Nucleus accumbens (tissue), 56 donors: ENCODE measurements at regions not wholly inside any gene's neighbourhood (a gene's known extent, or its start where the extent isn't known, plus 50 kb on each side); places are given as distances from the start of the nearest gene placed in this dataset.

Experiments
- DNase-seq, 56 donors: peaks; one replicate each; lab custom pipeline; 2025; lab: John Stamatoyannopoulos, UW

DNA sequence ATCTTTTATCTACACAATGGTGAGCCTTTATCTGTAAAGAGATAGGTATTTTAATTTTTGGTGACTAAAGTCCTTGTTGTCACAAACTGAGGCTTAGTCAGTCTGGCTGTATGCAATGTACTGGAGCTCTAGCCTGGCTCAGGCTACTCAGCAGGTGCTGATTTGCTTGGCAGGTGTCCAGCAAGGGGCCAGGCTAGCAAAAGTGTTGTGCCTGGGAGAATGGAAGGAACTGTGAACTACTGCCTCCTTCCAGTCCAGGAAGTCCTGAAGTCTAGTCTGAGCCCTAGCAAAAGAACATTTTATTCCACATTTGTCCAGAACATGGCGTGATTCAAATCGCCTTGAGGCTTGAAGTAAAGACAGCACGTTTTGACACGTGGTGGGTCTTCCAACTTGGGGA is 260.5 kb downstream of the CCDC85A start:
- peak in 1 of 56 donors; percentile 2 for DNase-seq

DNA sequence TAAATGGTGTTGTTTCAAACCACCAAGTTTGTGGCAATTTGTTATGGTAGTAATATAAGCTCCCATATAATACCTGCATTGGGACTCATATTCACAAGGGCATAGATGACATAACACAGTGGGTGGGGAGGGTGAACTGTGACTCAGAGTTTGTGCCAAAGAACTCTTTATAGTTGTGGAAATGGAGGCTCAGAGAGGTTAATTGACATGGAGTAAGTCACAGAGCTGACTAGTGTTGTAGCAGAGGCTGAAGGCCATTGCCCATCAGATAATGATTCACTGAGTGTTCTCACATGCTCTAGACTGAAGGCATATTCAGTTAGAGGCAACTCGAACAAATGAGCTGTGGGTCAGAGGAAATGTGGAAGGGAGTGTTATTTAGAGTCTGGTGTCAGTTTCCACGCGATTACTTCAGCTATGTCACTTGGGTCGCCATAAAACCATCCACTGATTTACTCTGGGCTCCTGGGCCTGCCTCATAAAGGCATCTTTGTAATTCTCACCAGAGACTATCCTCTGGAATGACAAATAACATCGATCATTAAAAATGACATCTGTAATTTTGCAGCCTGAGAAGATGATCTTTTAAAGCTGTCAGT is 264.7 kb downstream of the CCDC85A start:
- DNase-seq = no peak

DNA sequence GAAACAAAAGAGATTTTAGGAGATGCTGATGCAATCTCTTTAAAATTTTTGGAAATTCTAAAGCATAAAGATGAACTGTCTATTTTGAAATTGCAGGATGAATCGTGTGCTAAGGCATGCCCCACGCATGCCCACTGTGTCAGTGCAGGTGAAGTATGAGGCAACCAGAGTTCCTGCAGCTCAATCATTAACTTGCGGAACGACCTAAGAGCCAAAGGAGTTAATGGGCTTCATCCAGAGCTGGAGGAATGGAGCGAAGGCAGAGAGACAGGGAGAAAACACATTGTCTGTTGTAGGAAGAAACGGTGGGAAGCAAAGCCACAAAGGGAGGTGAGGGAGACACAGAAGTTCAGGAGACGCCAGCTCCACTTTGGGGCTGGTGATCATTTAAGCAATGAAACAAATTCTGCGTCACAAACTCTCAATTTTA is 265.2 kb downstream of the CCDC85A start:
- DNase-seq = peak in 14 of 56 donors; percentile 2 to 50 (median 20)

DNA sequence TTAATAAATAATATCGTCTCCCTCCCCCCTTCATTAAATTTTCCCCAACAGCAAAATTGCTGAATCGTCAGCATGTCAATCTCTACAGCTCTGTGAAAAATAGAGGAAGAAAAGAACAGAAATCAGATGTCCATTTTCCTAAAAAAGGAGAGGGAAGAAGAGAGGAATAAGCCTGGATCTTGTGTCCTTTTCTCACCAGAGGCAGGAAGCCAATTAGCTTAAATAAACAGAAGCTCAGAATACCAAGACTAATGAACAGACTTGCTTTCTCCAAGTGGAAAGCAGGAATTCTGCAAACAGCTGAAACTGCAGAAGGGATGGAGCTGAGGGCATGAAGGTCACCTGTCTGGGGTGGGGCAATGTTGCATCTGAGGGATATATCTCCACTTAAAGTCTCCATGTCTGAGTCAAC is 265.7 kb downstream of the CCDC85A start:
- DNase-seq = no peak

DNA sequence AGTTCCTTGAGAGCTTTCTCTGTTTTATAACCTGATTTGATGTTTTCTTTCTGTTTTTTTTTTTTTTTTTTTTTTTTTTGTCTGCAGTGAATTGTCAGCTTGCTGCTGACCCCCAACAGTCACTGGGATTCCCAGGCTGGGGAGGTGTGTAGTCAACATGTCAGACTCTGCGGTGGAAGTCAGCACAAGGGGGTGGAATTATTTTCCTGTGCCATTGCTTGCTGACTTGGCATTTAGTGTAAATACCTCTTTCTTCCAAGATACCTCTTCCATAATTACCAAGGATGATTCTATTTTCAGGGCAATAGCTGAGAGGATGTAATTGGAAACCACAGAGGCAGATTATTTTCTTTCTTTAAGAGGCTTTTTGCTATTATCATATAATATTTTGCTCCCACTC is 266.3 kb downstream of the CCDC85A start:
- DNase-seq = no peak

DNA sequence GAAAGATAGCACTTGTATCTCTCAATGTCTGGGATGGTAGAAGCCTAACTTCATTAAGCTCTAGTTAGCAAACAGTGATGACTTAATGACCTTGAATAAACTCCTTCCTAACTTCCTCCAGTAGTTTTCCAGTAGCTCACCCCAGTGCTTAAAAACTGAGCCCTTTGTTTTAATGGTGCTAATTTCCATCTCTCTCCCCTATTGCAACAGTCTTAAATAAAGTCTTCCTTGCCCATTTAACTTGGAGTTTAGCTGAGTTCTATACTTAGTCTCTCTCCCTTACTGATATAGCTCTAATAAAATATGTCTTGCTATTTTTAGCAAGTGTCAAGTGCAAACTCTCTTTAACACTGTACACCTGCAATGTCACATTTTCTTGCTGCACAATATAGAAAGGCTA is 267.0 kb downstream of the CCDC85A start:
- DNase-seq = no peak

DNA sequence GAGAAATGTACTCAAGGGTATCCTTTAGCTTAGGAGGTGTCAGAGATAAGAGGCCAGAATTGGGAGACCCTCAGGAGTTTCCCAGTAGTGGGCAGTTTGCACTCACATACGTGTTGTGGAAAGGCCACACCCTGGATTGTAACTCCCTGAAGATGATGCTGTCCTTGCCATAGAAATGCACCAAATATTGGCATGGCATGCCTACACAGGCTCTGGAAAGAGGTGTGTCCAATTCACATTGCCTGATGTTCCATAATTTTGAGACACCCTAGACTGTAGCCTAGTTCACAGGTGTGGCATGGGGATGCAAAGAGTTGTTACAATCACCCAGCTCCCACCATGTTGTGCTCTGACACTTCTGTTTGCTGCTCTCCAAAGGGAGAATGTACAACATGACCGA is 271.9 kb downstream of the CCDC85A start:
- DNase-seq = no peak

DNA sequence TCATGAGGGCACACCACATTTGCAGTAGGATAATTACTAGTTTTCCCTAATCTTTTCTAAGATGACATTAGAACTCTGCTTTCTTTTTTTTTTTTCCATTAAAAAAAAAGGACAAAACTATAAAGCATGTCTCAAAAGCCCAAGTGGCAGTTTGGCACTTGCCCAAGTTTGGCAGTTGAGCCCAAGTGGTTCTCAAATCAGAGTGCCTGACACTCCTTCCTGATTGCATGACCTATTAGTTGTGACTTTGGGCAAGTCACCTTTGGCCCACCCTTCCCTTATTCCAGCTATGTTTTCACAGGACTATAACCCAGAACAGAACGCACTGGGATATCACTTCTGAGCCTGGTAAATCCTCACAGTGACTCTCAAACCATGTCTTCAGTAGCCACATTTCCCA is 273.0 kb downstream of the CCDC85A start:
- no peak for DNase-seq

DNA sequence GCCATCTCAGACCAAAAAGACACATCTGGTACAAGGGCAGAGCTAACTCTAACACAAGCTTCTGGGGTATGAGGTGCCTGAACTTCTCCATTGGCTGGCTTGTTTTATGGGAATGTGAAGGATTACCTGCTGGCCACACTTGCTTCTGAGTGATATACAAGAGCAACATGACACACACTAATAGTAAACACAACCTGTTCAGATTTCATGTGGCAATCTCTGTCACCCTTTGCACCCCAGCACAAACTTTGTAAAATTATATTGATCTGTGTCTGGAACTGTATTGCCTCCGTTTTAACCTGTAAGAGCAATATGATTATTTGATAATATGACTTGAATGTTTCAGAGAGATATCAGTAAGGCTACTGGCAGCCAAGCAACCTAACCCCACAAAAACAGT is 276.7 kb downstream of the CCDC85A start:
- no peak for DNase-seq

DNA sequence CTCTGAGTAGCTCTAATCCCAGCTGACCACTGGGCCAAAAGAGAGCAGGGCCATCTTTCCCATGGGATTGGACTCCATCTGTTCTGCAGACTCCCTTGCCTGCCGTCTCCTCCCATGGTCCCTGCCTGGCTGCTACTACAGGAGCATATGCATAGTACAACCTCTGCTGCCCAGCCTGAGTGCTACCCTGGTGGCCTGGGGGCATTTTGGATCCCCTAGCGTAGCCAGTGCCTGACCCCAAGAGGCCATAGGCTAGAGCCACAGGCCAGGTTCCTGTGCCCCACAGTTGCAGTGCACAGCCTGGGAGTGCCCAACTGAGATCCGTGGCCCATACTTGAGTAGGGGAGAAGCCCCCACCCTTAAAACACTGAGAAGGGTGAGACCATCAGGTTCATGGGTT is 280.3 kb downstream of the CCDC85A start:
- DNase-seq = no peak

DNA sequence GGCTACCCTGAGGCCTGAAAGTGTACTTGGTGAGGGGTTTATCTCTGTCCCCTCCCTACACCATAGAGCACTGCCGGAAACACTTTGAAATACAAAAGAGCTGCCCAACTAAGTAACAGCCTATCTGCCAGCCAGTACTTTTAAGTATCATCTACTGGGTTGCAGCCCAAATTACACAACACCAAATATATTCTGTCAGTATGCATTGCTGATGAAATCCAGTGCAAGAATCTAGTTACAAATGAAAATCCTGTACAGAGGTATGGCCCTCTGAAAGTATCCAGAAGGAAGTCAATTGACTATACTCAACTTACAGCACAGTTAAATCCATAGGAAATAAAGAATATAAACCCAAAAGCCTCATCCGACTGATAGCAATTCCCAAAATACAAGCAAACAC is 280.8 kb downstream of the CCDC85A start:
- no peak for DNase-seq

DNA sequence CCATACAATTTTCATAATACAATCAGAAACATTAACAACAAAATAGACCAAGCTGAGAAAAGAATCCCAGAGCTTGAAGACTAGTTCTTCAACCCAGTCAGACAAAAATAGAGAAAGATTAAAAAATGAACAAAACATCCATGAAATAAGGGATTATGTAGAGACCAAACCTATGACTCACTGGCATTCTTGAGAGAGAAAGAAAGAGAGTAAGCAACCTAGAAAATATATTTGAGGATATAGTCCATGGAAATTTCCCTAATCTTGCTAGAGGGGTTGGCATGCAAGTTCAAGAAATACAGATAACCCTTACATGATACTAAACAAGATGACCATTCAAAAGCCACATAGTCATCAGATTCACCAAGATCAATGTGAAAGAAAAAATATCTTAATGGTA is 281.7 kb downstream of the CCDC85A start:
- DNase-seq = no peak

DNA sequence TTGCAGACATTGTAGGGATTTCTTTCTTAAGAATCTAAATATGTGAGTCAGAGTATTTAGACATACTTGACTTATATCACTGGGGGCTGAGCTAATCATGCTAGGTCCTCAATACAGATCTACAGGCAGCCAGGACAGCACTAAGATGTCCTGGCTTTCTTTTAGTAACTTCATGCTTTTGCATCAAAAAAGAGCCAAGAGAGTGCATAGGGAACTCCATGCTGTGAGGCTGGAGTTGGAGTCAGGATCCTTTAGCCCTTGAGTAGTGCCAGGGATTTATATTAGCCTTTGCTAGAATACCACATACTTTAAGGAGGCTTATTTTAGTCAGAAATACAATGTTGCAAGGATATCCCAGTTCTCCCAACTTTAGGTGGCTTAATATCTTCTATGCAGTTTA is 289.7 kb downstream of the CCDC85A start:
- no peak for DNase-seq

DNA sequence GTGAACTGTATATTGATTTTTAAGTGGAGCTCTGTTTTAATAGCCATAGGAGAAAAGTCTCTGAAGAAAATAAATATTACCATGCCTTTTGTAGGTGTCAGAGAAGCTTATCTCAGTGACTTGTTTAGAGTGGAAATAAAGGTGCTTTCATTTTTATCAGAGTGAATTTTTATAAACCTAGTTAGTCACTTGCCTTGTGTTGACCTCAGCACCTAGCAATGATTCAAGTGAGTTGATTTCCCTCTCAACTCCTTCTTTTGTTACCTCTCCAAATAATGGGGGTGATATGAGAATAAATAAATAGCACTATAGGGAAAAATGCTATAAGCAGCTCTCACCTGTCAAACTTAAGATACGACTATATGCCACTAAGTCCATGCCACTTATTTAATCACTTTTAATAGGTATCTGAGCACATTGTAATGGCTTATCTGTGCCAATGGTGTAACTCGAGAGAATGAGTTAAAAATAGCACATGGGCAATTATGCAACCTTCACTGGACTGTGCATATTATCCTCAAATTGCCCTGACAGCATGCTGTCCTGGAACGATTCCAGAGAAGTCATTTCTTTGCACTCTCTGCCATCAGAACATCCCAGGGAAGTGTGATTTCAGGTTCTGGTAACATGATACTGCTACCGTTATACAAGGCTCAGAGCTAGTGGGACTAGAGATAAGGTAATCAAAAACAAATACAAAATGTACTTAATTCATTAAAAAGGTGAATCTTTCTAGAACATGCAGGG is 290.8 kb downstream of the CCDC85A start:
- no peak for DNase-seq

DNA sequence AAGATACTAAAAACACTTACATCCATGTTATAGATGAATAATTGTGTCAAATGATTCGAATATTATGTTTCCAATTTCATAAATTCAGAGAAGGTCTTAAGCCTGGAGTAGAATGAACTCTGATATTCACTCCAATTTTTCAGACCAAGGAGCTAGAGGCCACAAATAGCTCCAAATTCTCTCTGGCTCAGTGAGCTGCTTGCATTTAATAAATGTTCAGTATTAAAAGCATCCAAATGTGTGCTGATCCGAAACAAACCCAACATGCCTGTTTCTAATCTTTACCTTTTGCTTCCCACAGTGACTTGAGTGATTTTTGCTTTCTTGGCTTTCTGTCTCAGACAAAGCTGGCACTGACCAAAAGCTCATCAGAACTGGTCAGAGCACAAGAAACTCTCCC is 291.4 kb downstream of the CCDC85A start:
- no peak for DNase-seq

DNA sequence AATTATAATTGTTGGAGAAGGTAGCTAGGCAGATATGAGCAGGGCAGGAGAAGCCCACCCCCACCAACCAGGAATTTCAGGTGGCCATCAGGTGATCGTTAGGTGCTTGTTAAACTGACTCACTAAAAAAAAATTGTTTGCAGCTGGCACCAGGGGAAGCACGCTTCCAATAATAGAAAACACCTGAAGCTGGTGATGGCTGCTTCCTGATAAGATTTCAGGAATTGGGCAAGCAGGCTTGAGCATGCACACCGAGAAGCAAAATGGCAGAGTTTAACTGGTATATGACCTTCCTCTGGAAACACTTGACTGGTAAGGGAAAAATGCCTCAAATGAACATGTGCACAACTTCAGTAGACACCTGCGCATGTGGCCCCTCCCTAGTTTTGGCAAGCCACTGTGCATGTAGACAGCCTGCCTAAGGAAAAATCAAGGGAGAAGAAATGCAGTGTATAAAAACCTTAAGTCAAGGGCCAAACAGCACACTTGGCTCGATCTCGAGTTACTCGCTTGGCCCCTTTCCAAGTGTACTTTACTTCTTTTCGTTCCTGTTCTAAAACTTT is 292.8 kb downstream of the CCDC85A start:
- no peak for DNase-seq

DNA sequence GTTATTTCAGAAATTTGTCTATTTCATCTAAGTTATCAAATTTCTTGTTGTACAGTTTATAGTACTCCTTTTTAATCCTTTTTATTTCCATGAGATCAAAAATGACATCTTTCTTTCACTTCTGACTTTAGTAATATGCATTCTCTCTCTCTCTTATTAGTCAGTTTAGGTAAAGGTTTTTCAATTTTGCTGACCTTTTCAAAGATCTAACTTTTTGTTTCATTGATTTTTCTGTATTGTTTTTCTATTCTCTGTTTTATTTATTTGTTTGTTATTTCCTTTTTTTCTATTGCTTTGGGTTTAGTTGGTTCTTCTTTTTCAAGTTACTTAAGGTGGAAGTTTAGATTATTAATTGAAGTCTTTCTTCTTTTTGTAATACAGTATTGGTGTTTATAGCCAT is 294.2 kb downstream of the CCDC85A start:
- no peak for DNase-seq

DNA sequence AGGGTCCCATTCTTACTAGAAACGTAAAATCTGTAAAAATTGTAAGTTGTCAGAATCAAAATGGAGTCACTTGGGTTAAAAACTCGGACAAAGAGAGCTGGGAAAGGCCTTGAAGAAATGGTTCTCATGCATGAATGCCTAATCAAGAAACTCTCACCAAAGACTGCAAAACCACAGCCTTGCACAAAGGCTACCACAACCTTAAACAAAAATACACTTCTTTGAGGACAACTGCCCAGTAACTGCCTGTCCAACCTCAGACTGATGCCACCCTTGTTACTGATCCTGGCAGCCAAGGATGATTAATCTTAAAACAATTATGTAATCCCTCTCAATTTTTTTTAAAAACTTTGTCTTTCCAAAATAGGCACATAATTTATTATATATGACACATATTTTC is 299.3 kb downstream of the CCDC85A start:
- DNase-seq = no peak

DNA sequence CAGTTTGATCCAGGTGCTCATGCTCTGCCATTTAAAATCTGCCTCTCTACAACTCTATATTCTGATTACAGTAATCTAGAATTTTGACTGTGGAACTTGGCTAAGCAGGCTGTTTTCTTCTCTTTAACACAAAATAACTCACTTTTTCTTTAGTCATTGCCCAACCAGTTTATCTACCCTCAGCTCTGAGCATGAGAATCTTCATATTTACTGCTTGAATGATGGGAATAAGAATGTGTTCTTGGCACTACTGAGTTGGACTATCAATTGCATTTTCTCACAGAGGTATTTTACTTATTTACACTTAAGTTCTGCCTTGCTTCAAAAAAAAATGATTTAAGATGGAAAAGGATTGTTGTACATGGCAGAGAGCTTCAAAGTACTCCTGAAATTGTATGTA is 301.1 kb downstream of the CCDC85A start:
- no peak for DNase-seq

DNA sequence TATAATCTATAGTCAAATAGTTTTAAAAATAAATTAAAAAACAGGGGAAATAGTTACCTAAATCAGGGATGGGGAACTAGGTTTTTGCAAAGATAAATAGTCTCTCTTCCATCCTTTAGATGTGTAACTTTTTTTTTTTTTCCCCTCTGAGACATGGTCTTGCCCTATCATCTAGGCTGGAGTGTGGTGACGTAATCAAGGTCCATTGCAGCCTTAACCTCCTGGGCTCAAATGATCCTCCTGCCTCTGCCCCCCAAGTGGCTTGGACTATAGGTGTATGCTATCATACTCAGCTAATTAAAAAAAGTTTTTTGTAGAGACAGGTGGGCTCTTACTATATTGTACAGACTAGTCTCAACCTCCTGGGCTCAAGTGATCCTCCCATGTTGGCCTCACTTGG is 316.5 kb downstream of the CCDC85A start:
- DNase-seq = no peak

DNA sequence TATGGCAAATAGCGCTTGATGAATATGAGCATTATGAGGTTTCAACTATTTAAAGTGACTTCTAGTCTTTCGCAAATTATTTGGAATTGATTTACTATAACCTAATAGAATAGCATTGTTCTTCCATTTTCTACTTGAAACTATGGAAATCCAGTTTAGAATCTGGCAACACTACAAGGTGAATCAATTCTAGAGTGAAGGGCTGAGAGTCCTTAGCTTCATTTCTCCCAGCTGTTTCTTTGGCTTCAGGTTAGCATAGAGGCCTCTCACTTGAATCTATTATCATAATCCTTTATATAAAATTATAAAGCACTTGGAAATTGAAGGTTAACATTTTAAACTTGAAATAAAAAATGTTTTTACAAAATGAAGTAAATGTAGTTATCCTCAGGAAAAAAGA is 318.8 kb downstream of the CCDC85A start:
- no peak for DNase-seq

DNA sequence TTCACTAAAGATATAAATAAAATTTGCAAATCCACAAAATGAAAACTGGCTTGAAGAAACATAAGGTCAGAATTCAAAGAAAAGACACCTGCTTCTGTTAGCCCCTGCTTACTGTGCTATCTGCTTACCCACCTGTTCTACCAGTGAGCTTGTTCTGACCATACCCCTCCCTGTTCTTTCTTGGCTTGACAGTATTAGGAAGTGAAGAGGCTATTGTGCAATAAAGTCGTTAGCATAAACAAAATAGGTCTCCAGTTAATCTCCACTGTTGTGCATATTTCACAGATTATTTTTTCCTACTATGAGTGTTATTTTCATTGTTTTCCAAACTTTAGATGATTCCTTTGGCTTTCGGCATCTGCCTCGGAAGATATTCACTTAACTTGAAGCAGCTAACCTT is 322.1 kb downstream of the CCDC85A start:
- DNase-seq = no peak
